ENCODE measurements at regions not wholly inside any gene's neighbourhood (a gene's known extent, or its start where the extent isn't known, plus 50 kb on each side); places are given as distances from the start of the nearest gene placed in this dataset.

DNA sequence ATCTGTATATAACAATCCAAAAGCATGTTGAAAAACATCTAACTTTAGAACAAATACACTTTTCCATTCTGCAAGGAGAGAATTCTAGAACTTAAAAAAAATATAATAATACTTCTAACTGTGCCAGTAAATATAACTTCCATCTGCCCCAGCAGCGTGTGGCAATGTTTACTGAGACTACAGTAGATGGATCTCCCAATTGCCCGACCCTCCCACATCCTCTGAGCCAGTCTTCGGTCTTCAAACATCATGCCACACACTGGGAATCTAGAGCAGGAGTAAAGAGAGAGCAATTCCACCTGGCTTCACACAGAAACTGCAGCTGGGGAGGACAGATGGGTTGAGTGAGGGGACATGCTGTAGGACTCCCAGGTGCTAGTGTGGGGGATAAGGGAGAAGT lies 121.3 kb upstream of the NHSL1 start:
- Histone ChIP-seq H2BK5ac (ENCODE audit: insufficient read length, low read length) (no peak overlapping the region), H2AFZ (ENCODE audit: low read length) (no peak overlapping the region), H3K27ac (ENCODE audit: insufficient read length, low read depth, low read length) (no peak overlapping the region), H3K9me3 (ENCODE audit: control insufficient read depth, low read depth, low read length) (no peaks in the 10 kb centered on the region), H2BK120ac (ENCODE audit: low read depth, low read length, poor library complexity, severe bottlenecking) (no peak overlapping the region), H4K91ac (ENCODE audit: insufficient read length, low read depth, low read length) (no peak overlapping the region), H4K5ac (ENCODE audit: insufficient read length, low read depth, low read length) (no peak overlapping the region), H2BK20ac (ENCODE audit: low read depth, low read length, poor library complexity, severe bottlenecking) (no peak overlapping the region), H3K4me1 (ENCODE audit: insufficient read depth, low read length) (peaks cover 2% of the 10 kb centered on the region), H3K9ac (ENCODE audit: extremely low read depth, insufficient read length, low read length) (no peak overlapping the region), H3K79me2 (ENCODE audit: insufficient read depth, low read length) (peaks cover 2% of the 10 kb centered on the region; the same call in 1 of the 2 replicates), H3K14ac (ENCODE audit: insufficient read depth, low read length) (no peak overlapping the region), H3K79me1 (ENCODE audit: insufficient read depth, low read depth, low read length, poor library complexity, severe bottlenecking) (no peaks in the 10 kb centered on the region), H3K23me2 (ENCODE audit: insufficient read length, low read depth, low read length, poor library complexity, severe bottlenecking) (no peaks in the 10 kb centered on the region), H2BK15ac (ENCODE audit: low read depth, low read length) (no peak overlapping the region), H3T11ph (ENCODE audit: low read length) (no peak overlapping the region), H4K20me1 (ENCODE audit: control insufficient read depth, insufficient read depth, insufficient read length) (no peaks in the 10 kb centered on the region), H2BK12ac (ENCODE audit: insufficient read length, low read depth, low read length) (no peak overlapping the region), H3K18ac (ENCODE audit: insufficient read length, low read depth, low read length) (no peak overlapping the region), H3K27me3 (ENCODE audit: insufficient read depth, low read length) (no peaks in the 10 kb centered on the region), H3K23ac (ENCODE audit: insufficient read length, low read depth, low read length) (no peak overlapping the region), H2AK5ac (ENCODE audit: insufficient read length, low read length) (no peak overlapping the region), H3K56ac (ENCODE audit: insufficient read length, low read depth, low read length) (no peak overlapping the region), H3K4me2 (ENCODE audit: insufficient read depth, insufficient read length, low read length) (no peak overlapping the region), H4K8ac (replicated peaks; ENCODE audit: insufficient read length, low read depth, low read length) (no peak overlapping the region), H3K4ac (ENCODE audit: low read depth, low read length) (no peak overlapping the region)
- H3K36me3 Mint-ChIP-seq (ENCODE audit: insufficient read depth in 1 of 3, low read depth in 3 of 3): peaks cover 0 to 2% (median 0%) of the 10 kb centered on the region in 3 experiments; a peak in 1 of 7 replicates
- no peaks in the 10 kb centered on the region for H3K27me3 Mint-ChIP-seq (ENCODE audit: low read depth)
- H3K4me3 Mint-ChIP-seq: no peak overlapping the region
- peaks cover 8% of the 10 kb centered on the region in 2 experiments for H3K4me1 Mint-ChIP-seq
- no peaks in the 10 kb centered on the region for H3K9me3 Mint-ChIP-seq
- H3K27ac Mint-ChIP-seq: peak overlapping the region in 1 of 3 experiments; percentile 34; a peak in 2 of 7 replicates
- WGBS (ENCODE audit: extremely low coverage, insufficient read length, low lambda C conversion rate): no CpG with 5 or more reads among the region's 3 CpGs
- TF ChIP-seq, protein P1, sequence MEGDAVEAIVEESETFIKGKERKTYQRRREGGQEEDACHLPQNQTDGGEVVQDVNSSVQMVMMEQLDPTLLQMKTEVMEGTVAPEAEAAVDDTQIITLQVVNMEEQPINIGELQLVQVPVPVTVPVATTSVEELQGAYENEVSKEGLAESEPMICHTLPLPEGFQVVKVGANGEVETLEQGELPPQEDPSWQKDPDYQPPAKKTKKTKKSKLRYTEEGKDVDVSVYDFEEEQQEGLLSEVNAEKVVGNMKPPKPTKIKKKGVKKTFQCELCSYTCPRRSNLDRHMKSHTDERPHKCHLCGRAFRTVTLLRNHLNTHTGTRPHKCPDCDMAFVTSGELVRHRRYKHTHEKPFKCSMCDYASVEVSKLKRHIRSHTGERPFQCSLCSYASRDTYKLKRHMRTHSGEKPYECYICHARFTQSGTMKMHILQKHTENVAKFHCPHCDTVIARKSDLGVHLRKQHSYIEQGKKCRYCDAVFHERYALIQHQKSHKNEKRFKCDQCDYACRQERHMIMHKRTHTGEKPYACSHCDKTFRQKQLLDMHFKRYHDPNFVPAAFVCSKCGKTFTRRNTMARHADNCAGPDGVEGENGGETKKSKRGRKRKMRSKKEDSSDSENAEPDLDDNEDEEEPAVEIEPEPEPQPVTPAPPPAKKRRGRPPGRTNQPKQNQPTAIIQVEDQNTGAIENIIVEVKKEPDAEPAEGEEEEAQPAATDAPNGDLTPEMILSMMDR (conservative IDR thresholded peaks at IDR 0.05): no peak
- DNase-seq: no peak
